Ecto neural progenitor cell (in vitro differentiated cells): ENCODE measurements at regions not wholly inside any gene's neighbourhood (a gene's known extent, or its start where the extent isn't known, plus 50 kb on each side); places are given as distances from the start of the nearest gene placed in this dataset.
"Not testable (repeated sequence)": the region's sequence is repeated elsewhere in the genome, so short reads cannot be mapped to it uniquely, and the experiment has no call there.

ENCODE experiments used
- DNase-seq: peaks from one replicate; pipeline ENCODE4 v3.0.0-alpha.2; 2018; ENCODE audit warnings: low spot score

DNA sequence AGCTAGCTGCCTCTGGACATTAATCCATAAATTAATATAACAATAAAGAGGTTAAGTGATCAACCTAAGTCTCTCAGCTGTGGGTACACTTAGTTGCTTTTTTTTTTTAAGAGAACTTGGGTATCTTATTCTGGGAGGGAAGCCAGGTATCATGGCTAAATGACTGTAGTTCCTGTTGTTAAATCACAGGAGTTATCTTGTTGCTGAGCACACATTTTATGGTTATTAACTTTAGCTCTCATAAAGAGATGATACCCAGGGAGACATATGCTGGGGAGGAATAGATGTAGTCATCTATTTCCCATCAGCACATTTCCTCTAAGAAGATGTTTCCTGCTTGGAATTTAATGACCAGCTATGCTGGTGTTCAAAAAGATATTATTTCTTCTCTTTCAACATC lies 227.8 kb downstream of the PTGER3 start:
- no peak for DNase-seq

DNA sequence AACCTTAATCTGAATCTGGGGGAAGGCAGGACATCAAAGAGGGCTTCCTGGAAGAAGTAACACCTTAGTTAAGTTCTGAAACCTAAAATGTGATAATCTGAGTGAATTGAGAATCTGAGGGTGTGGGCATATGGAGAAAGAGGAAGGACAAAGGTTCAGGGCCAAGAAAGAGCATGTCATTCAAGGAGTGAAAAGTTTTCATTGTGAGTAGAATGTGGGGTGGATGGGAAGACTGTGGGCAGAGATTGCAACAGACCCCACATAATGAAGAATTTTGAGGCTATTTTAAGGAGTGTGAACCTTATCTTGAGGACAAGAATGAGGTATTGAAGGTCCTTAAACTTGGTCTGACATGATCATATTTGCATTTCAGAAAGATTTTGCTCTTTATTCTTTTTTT lies 227.2 kb downstream of the PTGER3 start:
- no peak for DNase-seq

DNA sequence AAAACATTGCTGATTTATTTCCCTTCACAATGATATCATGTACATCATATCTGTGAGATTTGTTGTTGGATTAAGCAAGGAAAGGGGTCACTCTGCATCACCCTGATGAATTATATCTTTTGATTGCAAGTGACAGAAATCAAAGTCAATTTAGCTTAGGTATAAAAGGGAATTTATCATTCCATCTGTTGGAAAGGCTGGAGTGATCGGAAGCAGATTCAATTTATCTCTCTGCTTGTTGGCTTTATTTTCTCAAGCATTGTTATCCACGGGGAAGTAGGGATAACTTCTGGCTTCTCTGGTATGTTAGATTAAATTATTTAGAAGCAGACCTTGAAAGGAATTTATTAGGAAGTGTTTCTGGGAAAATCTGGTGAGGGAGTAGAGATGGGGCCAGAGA lies 226.6 kb downstream of the PTGER3 start:
- no peak for DNase-seq

GRCh38 chr1:70826428-70826827 lies 221.2 kb downstream of the PTGER3 start:
- DNase-seq: no peak

GRCh38 chr1:70827030-70827429 lies 220.6 kb downstream of the PTGER3 start:
- no peak for DNase-seq

DNA sequence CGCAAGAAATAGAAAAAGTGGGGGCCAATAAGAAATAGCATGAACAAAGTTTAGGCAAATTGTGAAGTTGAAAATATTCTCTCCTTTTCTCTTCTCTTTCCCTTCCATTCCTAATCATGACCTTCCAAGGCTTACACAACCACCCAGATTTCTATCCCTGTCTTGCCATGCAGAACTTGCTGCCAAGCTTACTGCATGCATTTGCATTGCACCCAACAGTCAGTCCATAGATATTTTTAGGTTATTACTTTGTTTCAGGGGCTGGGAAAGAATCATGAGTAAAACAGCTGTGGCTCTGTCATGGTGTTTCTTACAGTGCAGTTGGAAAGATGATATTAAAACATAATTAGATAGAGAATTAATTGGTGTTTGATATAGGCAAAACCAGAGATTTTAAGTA lies 219.4 kb downstream of the PTGER3 start:
- no peak for DNase-seq

GRCh38 chr1:70834365-70834764 lies 213.3 kb downstream of the PTGER3 start:
- DNase-seq: not testable (repeated sequence)

GRCh38 chr1:70836456-70836855 lies 211.2 kb downstream of the PTGER3 start:
- no peak for DNase-seq

DNA sequence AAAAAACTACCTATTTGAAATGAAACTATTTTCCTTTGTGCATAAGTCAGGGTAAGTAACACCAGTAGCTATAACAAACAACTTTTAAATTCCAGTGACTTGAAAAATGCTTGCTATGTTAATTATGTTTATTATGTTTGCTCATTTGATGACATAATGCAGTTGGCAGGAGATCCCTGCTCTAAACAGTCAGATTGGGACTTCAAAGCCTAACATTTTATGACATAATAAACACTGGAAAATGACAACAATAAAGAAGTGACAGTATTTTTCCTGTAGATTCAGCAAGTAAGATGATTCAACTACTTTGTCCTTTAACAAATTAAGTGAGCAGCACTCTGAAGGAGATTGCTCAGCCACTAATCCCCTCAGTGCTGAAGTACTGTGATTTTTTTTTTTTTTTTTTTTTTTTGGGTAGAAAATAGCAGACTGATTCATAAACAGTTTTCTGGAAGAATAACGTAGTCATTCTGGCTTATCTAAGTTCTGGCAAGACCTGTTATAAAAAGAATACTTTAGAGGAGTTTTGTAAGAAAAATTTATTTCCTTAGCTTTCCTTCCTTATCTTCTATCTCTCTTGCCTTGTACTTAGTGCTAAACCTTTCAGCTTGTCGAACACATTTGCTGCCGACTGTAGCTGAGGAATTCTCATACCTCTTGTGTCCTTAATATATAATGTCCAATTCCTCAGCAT lies 207.2 kb downstream of the PTGER3 start:
- DNase-seq: no peak

GRCh38 chr1:70842562-70842961 lies 205.1 kb downstream of the PTGER3 start:
- no peak for DNase-seq

GRCh38 chr1:70843452-70843851 lies 204.2 kb downstream of the PTGER3 start:
- DNase-seq: no peak

GRCh38 chr1:70847013-70847412 lies 200.6 kb downstream of the PTGER3 start:
- no peak for DNase-seq

GRCh38 chr1:70855203-70855602 lies 192.4 kb downstream of the PTGER3 start:
- DNase-seq: no peak

DNA sequence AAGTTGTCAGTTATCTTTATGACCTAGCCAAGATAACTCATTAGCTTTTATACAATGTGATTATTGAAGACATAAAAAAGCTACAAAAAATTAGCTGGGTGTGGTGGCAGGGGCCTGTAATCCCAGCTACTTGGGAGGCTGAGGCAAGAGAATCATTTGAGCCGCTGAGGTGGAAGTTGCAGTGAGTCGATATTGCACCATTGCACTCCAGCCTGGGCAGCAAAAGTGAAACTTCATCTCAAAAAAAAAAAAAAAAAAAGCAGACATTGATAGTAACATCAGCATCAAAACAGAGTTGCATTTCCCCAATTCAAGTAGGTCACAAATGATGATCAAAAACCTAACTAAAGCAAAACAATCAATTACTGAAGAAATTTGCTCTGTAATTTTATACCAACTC lies 191.4 kb downstream of the PTGER3 start:
- no peak for DNase-seq

- no peak for DNase-seq
Observed at GRCh38 chr1:70863239-70863638, 184.4 kb downstream of the PTGER3 start.

DNA sequence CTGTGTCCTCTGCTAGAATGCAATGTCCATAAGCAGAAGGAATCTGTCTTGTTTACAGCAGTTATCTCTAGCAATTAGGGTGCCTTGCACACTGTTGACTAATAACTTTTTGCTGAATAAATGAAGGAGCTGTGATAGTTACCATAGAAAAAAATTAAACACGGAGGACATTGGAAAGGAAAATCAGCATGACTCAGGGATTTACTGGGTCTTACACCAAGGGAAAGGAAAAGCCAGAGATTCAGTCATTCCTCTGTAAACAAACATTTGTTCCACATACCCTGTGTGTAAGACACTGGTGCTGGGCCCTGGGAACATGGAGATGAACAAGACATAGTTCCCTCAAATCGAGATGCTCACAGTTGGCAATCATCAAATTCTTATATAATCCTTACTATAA lies 183.3 kb downstream of the PTGER3 start:
- DNase-seq: no peak

DNA sequence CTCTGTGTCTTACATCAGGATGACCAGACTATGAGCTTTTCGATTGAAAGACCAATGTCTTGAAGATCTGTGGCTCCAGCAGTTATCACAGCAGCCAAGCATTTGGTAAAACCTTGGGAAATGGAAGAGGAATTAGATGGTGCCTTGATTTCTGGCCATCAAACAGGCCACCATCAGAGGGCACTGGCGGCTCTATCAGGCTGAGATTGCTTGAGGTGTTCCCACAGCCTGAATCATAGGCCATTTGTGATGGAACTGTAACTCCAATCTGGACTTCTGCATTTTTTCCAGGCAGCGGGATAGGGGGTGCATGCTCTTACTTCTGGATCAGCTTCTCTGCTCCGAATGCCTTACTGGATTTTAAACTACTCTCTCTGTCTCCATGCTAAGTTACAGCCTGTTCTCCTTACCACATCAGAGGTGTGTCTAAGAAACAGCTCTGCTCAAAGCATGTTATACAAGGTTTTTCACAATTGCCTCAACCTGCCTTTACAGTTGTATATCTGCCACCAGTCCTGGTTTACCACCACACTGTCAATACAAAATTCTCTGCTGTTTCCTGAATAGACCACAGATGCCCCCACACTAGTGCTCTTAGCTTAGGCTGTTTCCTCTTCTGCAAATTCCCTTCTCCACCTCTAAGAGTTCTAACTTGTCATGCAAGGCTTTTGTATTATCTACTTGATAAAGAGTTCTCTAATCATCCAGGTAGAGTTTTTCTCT lies 180.9 kb downstream of the PTGER3 start:
- no peak for DNase-seq

- no peak for DNase-seq
Observed at GRCh38 chr1:70871790-70872189, 175.8 kb downstream of the PTGER3 start.

- no peak for DNase-seq
Observed at GRCh38 chr1:70874063-70874462, 173.6 kb downstream of the PTGER3 start.

DNA sequence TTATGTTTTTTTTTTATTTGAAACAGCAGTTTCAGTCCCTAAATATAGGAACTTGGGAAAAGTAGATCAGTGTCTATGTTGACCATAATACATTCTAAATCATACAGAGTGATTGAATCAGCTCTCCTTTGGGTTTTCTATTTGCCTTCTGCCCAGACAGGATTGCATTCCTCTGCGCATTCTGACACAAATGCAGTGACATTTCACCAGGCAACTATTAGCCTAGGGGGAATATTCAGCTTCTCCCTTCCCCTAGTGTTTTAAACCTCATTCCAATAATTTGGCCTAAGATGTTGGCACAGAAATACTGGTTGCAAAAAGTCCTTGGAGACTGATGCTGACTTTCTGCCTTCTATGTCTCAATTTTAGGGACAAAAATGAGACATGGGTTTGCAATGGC lies 172.8 kb downstream of the PTGER3 start:
- DNase-seq: no peak

GRCh38 chr1:70877343-70877742 lies 170.3 kb downstream of the PTGER3 start:
- no peak for DNase-seq

GRCh38 chr1:70887936-70888335 lies 159.7 kb downstream of the PTGER3 start:
- DNase-seq: no peak

DNA sequence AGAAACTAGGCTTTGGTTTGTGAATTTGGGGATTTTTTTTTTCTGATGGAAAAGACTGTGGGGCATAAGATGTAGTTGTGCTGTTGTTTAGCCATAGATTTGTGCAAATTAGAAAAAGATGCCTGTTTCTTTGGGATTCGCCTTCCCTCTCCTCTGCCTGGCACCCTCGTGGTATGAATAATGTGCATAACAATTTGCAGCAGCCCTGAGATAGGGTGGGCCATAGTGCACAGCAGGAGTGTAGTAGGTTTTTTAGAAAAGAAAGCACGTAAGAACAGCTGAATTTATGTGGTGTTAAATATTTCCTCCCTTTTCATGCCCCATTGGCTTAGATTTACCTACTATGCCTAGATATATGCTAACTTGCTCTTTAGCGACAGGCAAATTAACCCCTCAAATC lies 158.9 kb downstream of the PTGER3 start:
- DNase-seq: no peak

DNA sequence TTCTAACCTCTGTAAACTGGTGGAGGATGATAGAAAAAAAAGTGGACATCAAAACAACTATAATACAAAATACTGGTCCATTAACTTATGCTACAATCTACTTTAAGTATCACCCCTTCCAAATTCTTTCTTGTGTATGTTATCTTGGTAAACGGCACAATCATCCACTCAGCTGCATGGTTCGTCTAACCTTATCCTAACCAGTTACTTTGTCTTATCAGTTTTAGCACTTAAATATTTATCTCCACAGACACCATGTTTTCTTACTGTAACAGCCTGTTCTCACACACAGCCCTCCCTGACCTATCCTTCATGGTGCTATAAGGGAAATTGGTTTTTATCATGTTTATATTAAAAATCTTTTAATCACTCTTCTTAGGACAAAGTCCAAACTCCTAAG lies 157.2 kb downstream of the PTGER3 start:
- no peak for DNase-seq
